ENCODE measurements at regions not wholly inside any gene's neighbourhood (a gene's known extent, or its start where the extent isn't known, plus 50 kb on each side); places are given as distances from the start of the nearest gene placed in this dataset.
"Not testable (repeated sequence)": the region's sequence is repeated elsewhere in the genome, so short reads cannot be mapped to it uniquely, and the experiment has no call there.

DNA sequence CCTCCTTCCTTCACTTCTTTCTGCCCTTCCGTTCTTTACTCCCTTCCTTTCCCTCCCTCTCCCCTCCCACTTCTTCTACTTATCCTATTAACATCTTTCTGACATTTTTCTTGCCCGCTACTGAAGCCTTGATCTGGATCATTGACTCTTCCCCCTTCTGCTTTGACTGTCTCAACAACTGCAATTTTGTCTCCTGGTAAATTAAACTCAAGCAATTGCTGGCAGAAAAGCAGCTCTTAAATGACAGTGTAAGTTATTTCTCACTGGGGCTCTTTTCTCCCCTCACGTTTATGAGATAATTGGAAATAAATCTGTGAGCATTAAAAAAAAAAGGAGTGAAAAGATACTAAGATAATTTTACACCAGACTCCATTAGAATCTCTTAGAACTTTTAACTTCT lies 120.0 kb downstream of the SLC17A6 start:
- no peak for DNase-seq (ENCODE audit: low read depth in 1 of 2, low spot score in 1 of 2)
- in situ Hi-C loops (cut with HindIII; ENCODE audit: low pct_unique_long_range_greater_than_20kb, low sequenced_read_pairs), result no loop called here
- no peak for TF ChIP-seq JUND (IDR thresholded peaks at IDR 0.05; ENCODE audit: low read depth)

DNA sequence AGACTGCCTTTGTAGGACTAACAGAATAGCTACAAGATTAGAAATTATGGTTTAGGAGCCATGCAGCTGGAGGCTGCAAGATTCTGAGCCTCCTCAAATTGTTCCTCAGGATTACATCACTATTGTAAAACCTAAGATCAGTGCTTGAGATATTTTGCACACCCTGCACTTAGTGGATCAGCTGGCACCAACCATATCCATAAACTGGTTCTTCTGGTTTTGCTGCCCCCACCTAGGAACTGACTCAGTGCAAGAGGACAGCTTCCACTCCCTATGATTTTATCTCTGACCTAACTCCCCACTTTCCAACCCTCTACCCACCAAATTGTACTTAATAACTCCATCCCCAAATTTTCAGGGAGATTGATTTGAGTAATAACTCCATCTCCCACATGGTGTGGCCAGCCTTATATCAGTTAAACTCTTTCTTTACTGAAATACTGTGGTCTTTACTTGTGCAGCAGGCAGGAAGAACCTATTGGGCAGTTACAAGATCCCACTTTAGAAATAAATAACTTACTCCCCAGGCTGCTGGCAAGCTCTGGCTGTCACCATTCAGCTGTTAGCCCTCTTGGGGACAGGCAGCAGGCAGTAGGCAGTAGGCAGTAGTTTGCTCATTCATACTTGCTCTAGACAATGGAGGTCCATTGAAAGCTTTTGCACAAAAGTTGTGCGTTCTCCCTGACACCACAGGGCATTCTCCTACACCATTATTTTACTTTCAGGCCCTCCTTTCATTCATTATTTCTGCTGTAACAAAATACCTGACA lies 119.0 kb downstream of the SLC17A6 start:
- no peak for TF ChIP-seq JUND (IDR thresholded peaks at IDR 0.05; ENCODE audit: low read depth)
- in situ Hi-C loops (cut with HindIII; ENCODE audit: low pct_unique_long_range_greater_than_20kb, low sequenced_read_pairs), result no loop called here
- DNase-seq (ENCODE audit: low read depth in 1 of 2, low spot score in 1 of 2), result peak in 1 of 2 experiments; percentile 15

GRCh38 chr11:22454461-22455090 lies 116.4 kb downstream of the SLC17A6 start:
- no peak for TF ChIP-seq JUND (IDR thresholded peaks at IDR 0.05; ENCODE audit: low read depth)
- no peak for DNase-seq (ENCODE audit: low read depth in 1 of 2, low spot score in 1 of 2)
- in situ Hi-C loops (cut with HindIII; ENCODE audit: low pct_unique_long_range_greater_than_20kb, low sequenced_read_pairs), result no loop called here

- in situ Hi-C loops (cut with HindIII; ENCODE audit: low pct_unique_long_range_greater_than_20kb, low sequenced_read_pairs), result no loop called here
- TF ChIP-seq JUND (IDR thresholded peaks at IDR 0.05; ENCODE audit: low read depth), result no peak
- DNase-seq (ENCODE audit: low read depth in 1 of 2, low spot score in 1 of 2), result no peak
These were observed 111.3 kb downstream of the SLC17A6 start for GRCh38 chr11:22449441-22449840.

DNA sequence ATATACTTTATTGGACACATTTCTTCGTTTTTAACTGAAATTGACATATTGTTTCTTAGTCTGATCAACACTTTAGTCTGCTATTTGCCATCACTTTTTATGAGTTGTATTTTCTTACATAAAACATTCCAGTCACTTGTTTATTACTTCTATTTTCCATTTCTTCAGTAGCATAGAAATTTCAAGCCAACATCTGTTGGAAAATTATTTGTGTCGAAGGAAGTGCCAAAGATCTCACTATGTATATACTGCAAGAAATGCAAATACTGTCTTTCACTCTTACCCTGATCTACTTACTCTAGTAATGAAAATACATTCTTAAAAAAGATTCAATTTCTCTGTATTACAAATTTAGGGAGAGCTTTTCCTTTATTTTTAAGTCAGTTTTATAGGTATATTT lies 105.9 kb downstream of the SLC17A6 start:
- no peak for TF ChIP-seq JUND (IDR thresholded peaks at IDR 0.05; ENCODE audit: low read depth)
- DNase-seq (ENCODE audit: low read depth in 1 of 2, low spot score in 1 of 2), result no peak
- in situ Hi-C loops (cut with HindIII; ENCODE audit: low pct_unique_long_range_greater_than_20kb, low sequenced_read_pairs), result no loop called here

GRCh38 chr11:22441831-22442230 lies 103.7 kb downstream of the SLC17A6 start:
- DNase-seq (ENCODE audit: low read depth in 1 of 2, low spot score in 1 of 2), result no peak
- no peak for TF ChIP-seq JUND (IDR thresholded peaks at IDR 0.05; ENCODE audit: low read depth)
- in situ Hi-C loops (cut with HindIII; ENCODE audit: low pct_unique_long_range_greater_than_20kb, low sequenced_read_pairs), result no loop called here

- in situ Hi-C loops (cut with HindIII; ENCODE audit: low pct_unique_long_range_greater_than_20kb, low sequenced_read_pairs); DNase-seq (ENCODE audit: low read depth in 1 of 2, low spot score in 1 of 2): not testable (repeated sequence)
These were observed 97.4 kb downstream of the SLC17A6 start for GRCh38 chr11:22435582-22435981.

DNA sequence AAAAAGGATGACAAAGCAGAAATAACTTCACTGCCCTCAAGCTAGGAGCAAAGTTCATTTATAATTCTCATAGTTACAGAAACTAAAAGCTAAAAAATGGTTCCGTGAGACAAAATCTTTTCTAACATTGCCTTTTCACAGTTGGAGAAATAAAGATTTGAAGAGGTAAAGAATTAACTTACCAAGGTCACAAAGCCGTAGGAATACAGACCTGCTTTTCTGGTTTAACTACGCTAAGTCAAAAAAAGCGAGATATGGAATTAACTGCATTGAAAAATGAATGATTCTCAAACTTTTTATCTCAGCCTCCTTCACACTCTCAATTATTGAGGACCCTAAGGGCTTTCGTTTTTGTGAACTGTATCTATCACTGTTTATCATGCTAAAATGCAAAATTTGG lies 95.3 kb downstream of the SLC17A6 start:
- no peak for TF ChIP-seq JUND (IDR thresholded peaks at IDR 0.05; ENCODE audit: low read depth)
- in situ Hi-C loops (cut with HindIII; ENCODE audit: low pct_unique_long_range_greater_than_20kb, low sequenced_read_pairs), result no loop called here
- DNase-seq (ENCODE audit: low read depth in 1 of 2, low spot score in 1 of 2), result no peak

- in situ Hi-C loops (cut with HindIII; ENCODE audit: low pct_unique_long_range_greater_than_20kb, low sequenced_read_pairs), result no loop called here
- no peak for TF ChIP-seq JUND (IDR thresholded peaks at IDR 0.05; ENCODE audit: low read depth)
- DNase-seq (ENCODE audit: low read depth in 1 of 2, low spot score in 1 of 2), result peak in 1 of 2 experiments; percentile 15
These were observed 94.9 kb downstream of the SLC17A6 start for GRCh38 chr11:22433094-22433455.

GRCh38 chr11:22432291-22433093 lies 94.3 kb downstream of the SLC17A6 start:
- no peak for DNase-seq (ENCODE audit: low read depth in 1 of 2, low spot score in 1 of 2)
- in situ Hi-C loops (cut with HindIII; ENCODE audit: low pct_unique_long_range_greater_than_20kb, low sequenced_read_pairs), result no loop called here
- TF ChIP-seq JUND (IDR thresholded peaks at IDR 0.05; ENCODE audit: low read depth), result no peak

GRCh38 chr11:22431106-22431505 lies 92.9 kb downstream of the SLC17A6 start:
- TF ChIP-seq JUND (IDR thresholded peaks at IDR 0.05; ENCODE audit: low read depth), result no peak
- DNase-seq (ENCODE audit: low read depth in 1 of 2, low spot score in 1 of 2), result no peak
- in situ Hi-C loops (cut with HindIII; ENCODE audit: low pct_unique_long_range_greater_than_20kb, low sequenced_read_pairs), result no loop called here

DNA sequence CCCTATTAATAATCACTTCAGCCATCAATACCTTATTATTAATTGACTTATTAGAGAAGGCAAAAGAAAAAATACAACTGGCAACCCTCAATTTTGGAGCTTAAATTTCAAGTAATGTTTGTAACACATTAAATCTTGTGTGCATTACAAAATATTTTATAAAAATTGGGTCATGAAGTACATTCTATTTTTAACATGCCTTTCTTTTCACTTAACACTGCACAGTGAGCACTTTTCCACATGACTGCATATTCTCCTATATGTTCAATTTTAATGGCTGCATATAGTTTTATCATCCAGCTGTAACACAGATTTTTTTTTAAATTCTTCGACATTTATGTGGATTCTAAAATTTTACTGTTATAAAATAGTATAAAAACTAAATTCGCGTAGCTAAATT lies 92.5 kb downstream of the SLC17A6 start:
- in situ Hi-C loops (cut with HindIII; ENCODE audit: low pct_unique_long_range_greater_than_20kb, low sequenced_read_pairs), result no loop called here
- TF ChIP-seq JUND (IDR thresholded peaks at IDR 0.05; ENCODE audit: low read depth), result no peak
- DNase-seq (ENCODE audit: low read depth in 1 of 2, low spot score in 1 of 2), result no peak

DNA sequence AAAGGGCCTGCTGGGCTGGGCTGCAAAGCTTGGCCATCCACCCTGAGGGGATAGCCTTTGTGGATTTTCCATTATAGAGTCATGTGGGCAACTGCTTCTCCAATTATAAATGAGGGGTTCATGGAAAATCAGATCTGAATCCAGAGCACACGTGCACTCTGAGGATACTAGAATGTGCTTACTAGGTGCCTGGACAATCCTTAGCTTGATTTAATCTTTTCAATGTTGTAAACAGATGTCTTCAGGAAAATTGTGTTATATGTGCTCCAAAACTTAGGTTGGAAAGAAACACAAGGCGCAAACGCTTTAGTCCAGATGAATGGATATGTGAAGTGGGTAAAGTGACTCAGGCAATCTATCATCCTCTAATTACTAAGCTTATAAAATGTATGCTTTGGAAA lies 92.0 kb downstream of the SLC17A6 start:
- DNase-seq (ENCODE audit: low read depth in 1 of 2, low spot score in 1 of 2), result no peak
- in situ Hi-C loops (cut with HindIII; ENCODE audit: low pct_unique_long_range_greater_than_20kb, low sequenced_read_pairs), result no loop called here
- TF ChIP-seq JUND (IDR thresholded peaks at IDR 0.05; ENCODE audit: low read depth), result no peak

All from T47D (cell line).